ENCODE measurements at regions not wholly inside any gene's neighbourhood (a gene's known extent, or its start where the extent isn't known, plus 50 kb on each side); places are given as distances from the start of the nearest gene placed in this dataset.

DNA sequence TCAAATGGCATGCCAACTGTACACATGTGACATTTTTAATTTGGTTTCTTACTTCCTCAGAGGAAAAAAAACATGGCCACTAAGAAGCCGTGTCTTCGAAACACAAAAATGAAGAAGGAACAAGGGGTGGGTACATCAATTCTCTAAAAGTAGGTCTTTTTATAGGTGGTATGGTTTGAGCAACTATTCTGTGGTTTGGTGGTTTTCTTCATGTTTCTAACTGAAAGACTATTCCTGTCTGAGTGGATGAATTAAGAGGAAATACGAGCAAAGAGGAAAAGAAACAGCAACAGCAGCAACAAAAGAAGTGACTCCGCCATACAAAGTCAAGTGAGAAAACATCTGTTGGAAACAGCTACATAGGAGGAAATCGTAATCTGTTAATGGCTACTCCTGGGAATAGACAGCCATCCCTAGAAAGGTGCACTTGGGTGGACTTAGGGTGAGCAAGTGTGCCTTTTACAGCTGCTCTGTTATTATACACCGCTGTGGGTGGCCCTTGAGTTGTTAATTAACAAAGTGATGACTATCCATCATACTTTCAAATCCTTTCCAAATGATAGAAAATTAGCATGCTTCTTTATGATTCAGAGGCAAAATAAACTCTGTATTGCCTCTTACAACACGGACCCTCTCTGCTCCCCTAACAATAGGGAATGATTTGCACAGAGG, 575.8 kb downstream of the TLE1 start:
- Histone ChIP-seq H3K4me3 (replicated peaks in 1 of 3; ENCODE audit: insufficient read depth in 1 of 3, low read depth in 1 of 3, low read length in 3 of 3) (no peak overlapping the region), H3K9me3 (replicated peaks; ENCODE audit: control insufficient read depth, insufficient read depth, low read length) (no peaks in the 10 kb centered on the region), H2AFZ (ENCODE audit: low read depth, low read length) (no peak overlapping the region), H3K27me3 (ENCODE audit: control insufficient read depth in 2 of 2, insufficient read depth in 2 of 2, low read length in 2 of 2) (no peaks in the 10 kb centered on the region), H3K4me2 (ENCODE audit: insufficient read depth, low read length) (no peak overlapping the region), H3K4me1 (ENCODE audit: control insufficient read depth, extremely low read depth, insufficient read depth, low read length) (no peaks in the 10 kb centered on the region), H3K79me2 (ENCODE audit: control insufficient read depth, insufficient read depth, low read length) (no peaks in the 10 kb centered on the region), H3K27ac (ENCODE audit: insufficient read depth, low read depth, low read length) (no peak overlapping the region), H3K36me3 (ENCODE audit: control insufficient read depth in 2 of 2, extremely low read depth in 1 of 2, insufficient read depth in 2 of 2, low read length in 2 of 2) (no peaks in the 10 kb centered on the region), H4K20me1 (replicated peaks; ENCODE audit: control insufficient read depth, extremely low read depth, insufficient read depth, low read length) (no peaks in the 10 kb centered on the region), H3K9me1 (replicated peaks; ENCODE audit: control insufficient read depth, extremely low read depth, insufficient read depth, low read length) (no peaks in the 10 kb centered on the region), H3K9ac (replicated peaks; ENCODE audit: extremely low read depth, insufficient read depth, low read length) (no peak overlapping the region)
- FAIRE-seq (no peak), DNase-seq (ENCODE audit: low read depth, low spot score) (no peak)
- TF ChIP-seq, protein P1, sequence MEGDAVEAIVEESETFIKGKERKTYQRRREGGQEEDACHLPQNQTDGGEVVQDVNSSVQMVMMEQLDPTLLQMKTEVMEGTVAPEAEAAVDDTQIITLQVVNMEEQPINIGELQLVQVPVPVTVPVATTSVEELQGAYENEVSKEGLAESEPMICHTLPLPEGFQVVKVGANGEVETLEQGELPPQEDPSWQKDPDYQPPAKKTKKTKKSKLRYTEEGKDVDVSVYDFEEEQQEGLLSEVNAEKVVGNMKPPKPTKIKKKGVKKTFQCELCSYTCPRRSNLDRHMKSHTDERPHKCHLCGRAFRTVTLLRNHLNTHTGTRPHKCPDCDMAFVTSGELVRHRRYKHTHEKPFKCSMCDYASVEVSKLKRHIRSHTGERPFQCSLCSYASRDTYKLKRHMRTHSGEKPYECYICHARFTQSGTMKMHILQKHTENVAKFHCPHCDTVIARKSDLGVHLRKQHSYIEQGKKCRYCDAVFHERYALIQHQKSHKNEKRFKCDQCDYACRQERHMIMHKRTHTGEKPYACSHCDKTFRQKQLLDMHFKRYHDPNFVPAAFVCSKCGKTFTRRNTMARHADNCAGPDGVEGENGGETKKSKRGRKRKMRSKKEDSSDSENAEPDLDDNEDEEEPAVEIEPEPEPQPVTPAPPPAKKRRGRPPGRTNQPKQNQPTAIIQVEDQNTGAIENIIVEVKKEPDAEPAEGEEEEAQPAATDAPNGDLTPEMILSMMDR (IDR thresholded peaks at IDR 0.05; ENCODE audit: extremely low read depth in 1 of 2, insufficient read depth in 1 of 2, low read depth in 1 of 2, low read length in 2 of 2): no peak
- TF ChIP-seq FOS (IDR thresholded peaks at IDR 0.05; ENCODE audit: borderline replicate concordance, insufficient read depth, low read length) (no peak), POLR2AphosphoS5 (IDR thresholded peaks at IDR 0.05; ENCODE audit: insufficient read depth, low read depth, low read length) (no peak), EZH2 (IDR thresholded peaks at IDR 0.05; ENCODE audit: borderline replicate concordance, low read depth, low read length, severe bottlenecking) (no peak), MYC (IDR thresholded peaks at IDR 0.05; ENCODE audit: low read depth, low read length) (no peak), GATA2 (IDR thresholded peaks at IDR 0.05; ENCODE audit: insufficient read depth, insufficient read length, low read depth, low read length) (no peak), JUN (IDR thresholded peaks at IDR 0.05; ENCODE audit: borderline replicate concordance, insufficient read depth, insufficient read length, low read depth) (no peak)
- intact Hi-C loops (cut with micrococcal nuclease): no loop called here
- no TSS peak for BruUV-seq (replicated peaks)
- ChIA-PET POLR2A (no interaction called here), CTCF (no interaction called here)
- dilution Hi-C loops (cut with MboI; ENCODE audit: extremely low pct_ligation_motif_present, low sequenced_read_pairs): no loop called here
